ENCODE measurements at regions not wholly inside any gene's neighbourhood (a gene's known extent, or its start where the extent isn't known, plus 50 kb on each side); places are given as distances from the start of the nearest gene placed in this dataset.

- TF ChIP-seq CTCF (IDR thresholded peaks at IDR 0.05 in 4 of 5, conservative IDR thresholded peaks at IDR 0.05 in 1 of 5) (no peak), POLR2A (IDR thresholded peaks at IDR 0.05) (no peak)
These were observed 1053.4 kb upstream of the RBFOX1 start for GRCh38 chr16:6279286-6279685.
